ENCODE measurements at regions not wholly inside any gene's neighbourhood (a gene's known extent, or its start where the extent isn't known, plus 50 kb on each side); places are given as distances from the start of the nearest gene placed in this dataset.
"Not testable (repeated sequence)": the region's sequence is repeated elsewhere in the genome, so short reads cannot be mapped to it uniquely, and the experiment has no call there.

- no peak for DNase-seq (ENCODE audit: low spot score)
These were observed 758.4 kb upstream of the TMEFF2 start for GRCh38 chr2:192953116-192953515.

- no peak for DNase-seq (ENCODE audit: low spot score)
These were observed 757.5 kb upstream of the TMEFF2 start for GRCh38 chr2:192952245-192952644.

GRCh38 chr2:192948316-192948715 lies 753.6 kb upstream of the TMEFF2 start:
- no peak for DNase-seq (ENCODE audit: low spot score)

GRCh38 chr2:192947352-192947751 lies 752.6 kb upstream of the TMEFF2 start:
- no peak for DNase-seq (ENCODE audit: low spot score)

- no peak for DNase-seq (ENCODE audit: low spot score)
These were observed 746.0 kb upstream of the TMEFF2 start for GRCh38 chr2:192940767-192941166.

- DNase-seq (ENCODE audit: low spot score): no peak
These were observed 737.6 kb upstream of the TMEFF2 start for GRCh38 chr2:192932376-192932775.

- not testable (repeated sequence) for DNase-seq (ENCODE audit: low spot score)
These were observed 726.9 kb upstream of the TMEFF2 start for GRCh38 chr2:192921631-192922030.

- no peak for DNase-seq (ENCODE audit: low spot score)
These were observed 706.7 kb upstream of the TMEFF2 start for GRCh38 chr2:192901446-192901845.

- no peak for DNase-seq (ENCODE audit: low spot score)
These were observed 704.7 kb upstream of the TMEFF2 start for GRCh38 chr2:192899466-192899865.

- not testable (repeated sequence) for DNase-seq (ENCODE audit: low spot score)
These were observed 699.2 kb upstream of the TMEFF2 start for GRCh38 chr2:192893976-192894375.

- DNase-seq (ENCODE audit: low spot score): no peak
These were observed 693.4 kb upstream of the TMEFF2 start for GRCh38 chr2:192888109-192888508.

GRCh38 chr2:192887337-192887736 lies 692.6 kb upstream of the TMEFF2 start:
- DNase-seq (ENCODE audit: low spot score): no peak

- no peak for DNase-seq (ENCODE audit: low spot score)
These were observed 691.9 kb upstream of the TMEFF2 start for GRCh38 chr2:192886636-192887035.

GRCh38 chr2:192885569-192886160 lies 690.9 kb upstream of the TMEFF2 start:
- no peak for DNase-seq (ENCODE audit: low spot score)

GRCh38 chr2:192877159-192877558 lies 682.4 kb upstream of the TMEFF2 start:
- DNase-seq (ENCODE audit: low spot score): no peak

- DNase-seq (ENCODE audit: low spot score): no peak
These were observed 682.0 kb upstream of the TMEFF2 start for GRCh38 chr2:192876698-192877097.

GRCh38 chr2:192854706-192855105 lies 660.0 kb upstream of the TMEFF2 start:
- no peak for DNase-seq (ENCODE audit: low spot score)

GRCh38 chr2:192854031-192854430 lies 659.3 kb upstream of the TMEFF2 start:
- DNase-seq (ENCODE audit: low spot score): no peak

GRCh38 chr2:192828947-192829346 lies 634.2 kb upstream of the TMEFF2 start:
- no peak for DNase-seq (ENCODE audit: low spot score)

- no peak for DNase-seq (ENCODE audit: low spot score)
These were observed 633.4 kb upstream of the TMEFF2 start for GRCh38 chr2:192828175-192828574.

- no peak for DNase-seq (ENCODE audit: low spot score)
These were observed 633.0 kb upstream of the TMEFF2 start for GRCh38 chr2:192827735-192828134.

GRCh38 chr2:192814376-192814775 lies 619.6 kb upstream of the TMEFF2 start:
- no peak for DNase-seq (ENCODE audit: low spot score)

- DNase-seq (ENCODE audit: low spot score): no peak
These were observed 618.6 kb upstream of the TMEFF2 start for GRCh38 chr2:192813341-192813740.

GRCh38 chr2:192809173-192809572 lies 614.4 kb upstream of the TMEFF2 start:
- no peak for DNase-seq (ENCODE audit: low spot score)

- DNase-seq (ENCODE audit: low spot score): no peak
These were observed 588.9 kb upstream of the TMEFF2 start for GRCh38 chr2:192783643-192784042.

All from SW480 (cell line).